Mesenchymal stem cell (in vitro differentiated cells and primary cell): ENCODE measurements at regions not wholly inside any gene's neighbourhood (a gene's known extent, or its start where the extent isn't known, plus 50 kb on each side); places are given as distances from the start of the nearest gene placed in this dataset.

Experiments used
- DNase-seq: peaks from one replicate; pipeline ENCODE4 v3.0.0-alpha.2; 2013
- H2AFZ ChIP-seq: one replicate; pipeline ENCODE4 v1.6.1; 2013; ENCODE audit warnings: low read depth, mild to moderate bottlenecking, control low read depth, inconsistent platforms, low read length, moderate library complexity
- H2AK5ac ChIP-seq: 2 replicates; pipeline ENCODE4 v1.6.1; 2013; ENCODE audit warnings: low read length, moderate library complexity, mild to moderate bottlenecking, inconsistent platforms; ENCODE audit not compliant: severe bottlenecking
- H2BK120ac ChIP-seq: one replicate; pipeline ENCODE4 v1.6.1; 2013; ENCODE audit warnings: low read depth, mild to moderate bottlenecking, inconsistent platforms, low read length, moderate library complexity
- H2BK12ac ChIP-seq, 2 experiments: one replicate each; pipeline ENCODE4 v1.6.1; 2013; ENCODE audit warnings: inconsistent platforms in 2 of 2, low read length in 2 of 2, mild to moderate bottlenecking in 2 of 2, moderate library complexity in 2 of 2, control low read depth in 1 of 2
- H2BK15ac ChIP-seq: one replicate; pipeline ENCODE4 v1.6.1; 2013; ENCODE audit warnings: mild to moderate bottlenecking, low read depth, inconsistent platforms; ENCODE audit not compliant: poor library complexity, severe bottlenecking
- H2BK5ac ChIP-seq: 2 replicates; pipeline ENCODE4 v1.6.1; 2013; ENCODE audit warnings: low read depth, mild to moderate bottlenecking, low read length, control low read depth, inconsistent platforms; ENCODE audit not compliant: poor library complexity, severe bottlenecking
- H3K14ac ChIP-seq, 2 experiments: one replicate each; pipeline ENCODE4 v1.6.1; 2013; ENCODE audit warnings: inconsistent platforms in 2 of 2, low read length in 2 of 2, control low read depth in 1 of 2, mild to moderate bottlenecking in 1 of 2, moderate library complexity in 1 of 2
- H3K18ac ChIP-seq, 2 experiments: one replicate each; pipeline ENCODE4 v1.6.1; 2013; ENCODE audit warnings: inconsistent platforms in 2 of 2, low read length in 2 of 2, control low read depth in 1 of 2, low read depth in 1 of 2, mild to moderate bottlenecking in 1 of 2
- H3K23ac ChIP-seq, 2 experiments: one replicate each; pipeline ENCODE4 v1.6.1; 2013; ENCODE audit warnings: inconsistent platforms in 2 of 2, low read length in 2 of 2, mild to moderate bottlenecking in 2 of 2, moderate library complexity in 2 of 2, control low read depth in 1 of 2
- H3K27ac ChIP-seq: 2 replicates; pipeline ENCODE4 v1.5.1; 2013; ENCODE audit warnings: mild to moderate bottlenecking, moderate library complexity, low read length, control low read depth, inconsistent platforms; ENCODE audit not compliant: poor library complexity, severe bottlenecking
- H3K27me3 ChIP-seq, 2 experiments: 2 replicates each; pipeline versions ENCODE4 v1.6.1 to v1.7.0; 2013; ENCODE audit warnings: low read length in 2 of 2, mild to moderate bottlenecking in 2 of 2, moderate library complexity in 2 of 2, control low read depth in 1 of 2, inconsistent platforms in 1 of 2; ENCODE audit not compliant: control insufficient read depth in 1 of 2, insufficient read depth in 1 of 2
- H3K36me3 ChIP-seq, 2 experiments: 2 replicates each; pipeline versions ENCODE4 v1.6.1 to v1.7.0; 2013; ENCODE audit warnings: low read length in 2 of 2, control low read depth in 1 of 2, inconsistent platforms in 1 of 2, low read depth in 1 of 2, mild to moderate bottlenecking in 1 of 2; ENCODE audit not compliant: insufficient read depth in 2 of 2, control insufficient read depth in 1 of 2
- H3K4ac ChIP-seq, 2 experiments: one replicate each; pipeline ENCODE4 v1.6.1; 2013; ENCODE audit warnings: inconsistent platforms in 2 of 2, low read length in 2 of 2, mild to moderate bottlenecking in 2 of 2, moderate library complexity in 2 of 2, control low read depth in 1 of 2, low read depth in 1 of 2
- H3K4me1 ChIP-seq: 2 replicates; pipeline ENCODE4 v1.6.1; 2013; ENCODE audit warnings: low read depth, low read length, control low read depth; ENCODE audit not compliant: control insufficient read depth, insufficient read depth
- H3K4me2 ChIP-seq: 2 replicates; pipeline ENCODE4 v1.6.1; 2013; ENCODE audit warnings: low read length, mild to moderate bottlenecking, inconsistent platforms; ENCODE audit not compliant: poor library complexity, severe bottlenecking
- H3K4me3 ChIP-seq, 2 experiments: 2 replicates each; pipeline versions ENCODE4 v1.5.1 to v1.7.0; 2013; ENCODE audit warnings: low read length in 2 of 2, mild to moderate bottlenecking in 2 of 2, control low read depth in 1 of 2, low read depth in 1 of 2; ENCODE audit not compliant: insufficient read depth in 1 of 2
- H3K79me1 ChIP-seq: replicated peaks from 2 replicates; pipeline ENCODE4 v1.6.1; 2013; ENCODE audit warnings: mild to moderate bottlenecking, control low read depth, low read length, inconsistent platforms; ENCODE audit not compliant: poor library complexity, severe bottlenecking
- H3K9ac ChIP-seq: 2 replicates; pipeline ENCODE4 v1.7.0; 2013; ENCODE audit warnings: mild to moderate bottlenecking, low read length, moderate library complexity
- H3K9me3 ChIP-seq: 2 replicates; pipeline ENCODE4 v1.7.0; 2013; ENCODE audit warnings: mild to moderate bottlenecking, low read length; ENCODE audit not compliant: control insufficient read depth
- H4K8ac ChIP-seq: one replicate; pipeline ENCODE4 v1.6.1; 2013; ENCODE audit warnings: inconsistent platforms, mild to moderate bottlenecking, low read length, moderate library complexity
- H4K91ac ChIP-seq: one replicate; pipeline ENCODE4 v1.6.1; 2013; ENCODE audit warnings: mild to moderate bottlenecking, low read length, inconsistent platforms
- WGBS: methylation state at CpG from one replicate; pipeline ENCODE4 v1.1.7; 2013; ENCODE audit warnings: mixed read lengths; 5-methylcytosine and 5-hydroxymethylcytosine counted together

DNA sequence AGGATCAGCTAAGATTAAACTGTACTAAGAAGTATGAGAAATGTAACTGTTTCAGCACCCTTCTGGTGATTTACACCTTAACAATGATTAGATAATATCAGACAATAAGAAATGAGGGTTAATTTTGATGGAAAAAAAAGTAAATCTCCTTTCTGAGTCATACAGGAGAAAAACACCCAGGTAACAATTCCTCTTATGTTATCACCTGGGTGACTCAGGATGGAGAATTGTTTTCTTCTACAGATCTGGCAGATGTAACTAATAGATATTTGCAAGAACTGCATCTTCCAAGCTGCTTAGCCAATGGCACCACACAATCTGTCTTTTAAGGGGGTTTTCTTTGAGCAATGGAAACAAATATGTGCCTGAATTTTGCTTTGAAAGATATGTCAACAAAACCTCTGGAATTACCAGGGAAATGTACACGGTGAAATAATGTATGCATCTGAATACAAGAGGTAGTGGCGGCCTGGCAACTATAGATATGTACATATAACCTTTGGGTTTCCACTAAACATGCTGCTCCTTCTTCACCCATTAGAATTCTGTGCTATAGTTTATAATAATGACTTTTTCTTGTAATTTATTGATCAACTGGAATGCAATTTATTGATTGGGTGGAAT is 407.9 kb downstream of the CPS1 start:
- no peak overlapping the region for H3K4me3 ChIP-seq
- H3K79me1 ChIP-seq = no peaks in the 10 kb centered on the region
- DNase-seq = no peak
- H2BK15ac ChIP-seq = no peak overlapping the region
- no peak overlapping the region for H3K4me2 ChIP-seq
- no peak overlapping the region for H4K91ac ChIP-seq
- H2AFZ ChIP-seq = no peak overlapping the region
- H2BK120ac ChIP-seq = no peak overlapping the region
- no peaks in the 10 kb centered on the region for H3K9me3 ChIP-seq
- H2AK5ac ChIP-seq = no peak overlapping the region
- no peak overlapping the region for H3K9ac ChIP-seq
- no peak overlapping the region for H3K4ac ChIP-seq
- no peak overlapping the region for H3K14ac ChIP-seq
- no peak overlapping the region for H4K8ac ChIP-seq
- H3K27ac ChIP-seq = no peak overlapping the region
- no peak overlapping the region for H3K23ac ChIP-seq
- no peaks in the 10 kb centered on the region for H3K27me3 ChIP-seq
- H3K4me1 ChIP-seq = no peaks in the 10 kb centered on the region
- no peak overlapping the region for H2BK12ac ChIP-seq
- no peak overlapping the region for H3K18ac ChIP-seq
- no peaks in the 10 kb centered on the region for H3K36me3 ChIP-seq
- no peak overlapping the region for H2BK5ac ChIP-seq
- no CpG with 5 or more reads among the region's 2 CpGs for WGBS

DNA sequence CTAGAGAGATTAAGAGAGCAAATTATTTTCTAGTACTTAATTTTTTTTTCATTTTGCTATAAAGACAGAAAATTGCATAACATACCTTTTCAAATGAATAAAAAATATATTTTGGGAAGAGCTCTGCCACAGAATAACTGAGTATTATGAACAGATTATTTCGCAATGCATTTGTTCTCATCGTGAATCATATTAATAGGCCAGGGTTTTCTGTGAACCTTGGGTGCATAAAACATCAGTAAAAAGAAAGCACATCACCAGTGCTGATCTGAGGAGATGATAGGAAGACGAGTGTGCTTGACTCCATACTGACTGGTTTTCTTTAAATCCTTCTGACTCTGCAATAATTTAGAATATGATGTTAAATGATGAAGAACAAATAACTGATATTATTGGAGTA is 409.1 kb downstream of the CPS1 start:
- no peak overlapping the region for H2AFZ ChIP-seq
- no peak overlapping the region for H3K18ac ChIP-seq
- H3K79me1 ChIP-seq = no peaks in the 10 kb centered on the region
- H3K27ac ChIP-seq = no peak overlapping the region
- H3K23ac ChIP-seq = no peak overlapping the region
- H4K8ac ChIP-seq = no peak overlapping the region
- H2AK5ac ChIP-seq = no peak overlapping the region
- no peaks in the 10 kb centered on the region for H3K36me3 ChIP-seq
- no peak overlapping the region for H4K91ac ChIP-seq
- H3K4me1 ChIP-seq = no peaks in the 10 kb centered on the region
- 90% methylated on average over 3 of the region's 3 CpGs for WGBS
- H3K27me3 ChIP-seq = no peaks in the 10 kb centered on the region
- H3K4me3 ChIP-seq = no peak overlapping the region
- H3K14ac ChIP-seq = no peak overlapping the region
- H3K9me3 ChIP-seq = no peaks in the 10 kb centered on the region
- no peak overlapping the region for H2BK12ac ChIP-seq
- H3K9ac ChIP-seq = no peak overlapping the region
- no peak overlapping the region for H3K4me2 ChIP-seq
- H2BK5ac ChIP-seq = no peak overlapping the region
- H3K4ac ChIP-seq = no peak overlapping the region
- no peak overlapping the region for H2BK120ac ChIP-seq
- DNase-seq = no peak
- H2BK15ac ChIP-seq = no peak overlapping the region

GRCh38 chr2:210966330-210966729 is 409.9 kb downstream of the CPS1 start:
- WGBS = no CpG with 5 or more reads among the region's 2 CpGs
- H3K4ac ChIP-seq = no peak overlapping the region
- no peak overlapping the region for H3K23ac ChIP-seq
- H3K27ac ChIP-seq = no peak overlapping the region
- no peak overlapping the region for H4K8ac ChIP-seq
- no peak overlapping the region for H2BK15ac ChIP-seq
- no peak overlapping the region for H3K14ac ChIP-seq
- H3K4me3 ChIP-seq = no peak overlapping the region
- no peak overlapping the region for H2BK5ac ChIP-seq
- H3K4me1 ChIP-seq = no peaks in the 10 kb centered on the region
- DNase-seq = no peak
- H2BK12ac ChIP-seq = no peak overlapping the region
- no peak overlapping the region for H3K9ac ChIP-seq
- H3K4me2 ChIP-seq = no peak overlapping the region
- H2BK120ac ChIP-seq = no peak overlapping the region
- H3K27me3 ChIP-seq = no peaks in the 10 kb centered on the region
- H3K9me3 ChIP-seq = no peaks in the 10 kb centered on the region
- H2AFZ ChIP-seq = no peak overlapping the region
- no peak overlapping the region for H2AK5ac ChIP-seq
- H3K36me3 ChIP-seq = no peaks in the 10 kb centered on the region
- no peaks in the 10 kb centered on the region for H3K79me1 ChIP-seq
- no peak overlapping the region for H4K91ac ChIP-seq
- H3K18ac ChIP-seq = no peak overlapping the region

DNA sequence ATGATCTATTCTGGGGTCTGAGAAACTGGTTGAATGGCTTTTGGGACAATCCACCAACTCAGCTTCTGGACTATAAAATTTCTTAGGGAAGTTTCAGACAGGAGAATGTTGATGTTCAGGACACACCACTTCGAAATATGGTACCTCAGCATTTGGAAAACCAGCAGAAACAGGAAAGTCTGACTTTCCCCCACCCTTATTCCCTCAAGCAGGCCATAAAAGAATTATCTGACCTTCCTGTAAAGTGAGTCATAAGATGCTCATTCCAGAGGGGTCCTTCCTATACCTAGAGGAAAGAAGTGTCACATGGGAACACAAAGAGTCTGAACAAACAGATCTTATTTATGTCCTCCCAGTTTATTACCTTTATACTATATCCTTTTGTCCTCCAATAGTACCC is 415.0 kb downstream of the CPS1 start:
- Histone ChIP-seq H3K4me3 (no peak overlapping the region), H2BK12ac (no peak overlapping the region), H4K8ac (no peak overlapping the region), H3K14ac (no peak overlapping the region), H3K4me1 (no peaks in the 10 kb centered on the region), H3K27ac (no peak overlapping the region), H3K4me2 (no peak overlapping the region), H2BK15ac (no peak overlapping the region), H3K79me1 (no peaks in the 10 kb centered on the region), H3K23ac (no peak overlapping the region), H3K9me3 (no peaks in the 10 kb centered on the region), H3K4ac (no peak overlapping the region), H3K18ac (no peak overlapping the region), H3K27me3 (no peaks in the 10 kb centered on the region), H2AFZ (no peak overlapping the region), H3K9ac (no peak overlapping the region), H3K36me3 (no peaks in the 10 kb centered on the region), H2AK5ac (no peak overlapping the region), H2BK120ac (no peak overlapping the region), H4K91ac (no peak overlapping the region), H2BK5ac (no peak overlapping the region)
- DNase-seq = no peak
- 73% methylated on average over 1 of the region's 1 CpG for WGBS
